CD4-positive, alpha-beta T cell (primary cell): ENCODE measurements at regions not wholly inside any gene's neighbourhood (a gene's known extent, or its start where the extent isn't known, plus 50 kb on each side); places are given as distances from the start of the nearest gene placed in this dataset.

Experiments
- ATAC-seq: fragments of 200-7000 bp; cut with Tn5 transposase; one replicate; pipeline ENCODE4 v1.10.0; 2022; ENCODE audit warnings: mild to moderate bottlenecking; ENCODE audit not compliant: poor library complexity
- CTCF ChIA-PET: fragments of 350-600 bp; sonication (Branson Sonifier 250); formaldehyde crosslinking; loops from one replicate; lab custom pipeline; 2021; ENCODE audit warnings: antibody characterized with exemption, inconsistent platforms; lab: Charles Lee
- POLR2A ChIA-PET: fragments of 350-600 bp; sonication (Branson Sonifier 250); formaldehyde crosslinking; loops from one replicate; lab custom pipeline; 2021; ENCODE audit warnings: antibody characterized with exemption, inconsistent platforms; lab: Charles Lee
- DNase-seq, 14 experiments: peaks; one replicate each; pipeline ENCODE4 v3.0.0-alpha.2; 2013 to 2020; ENCODE audit warnings: mixed read lengths in 2 of 14
- H3K27ac ChIP-seq, 2 donors: one replicate each; pipeline versions ENCODE4 v1.5.1 to v1.7.0; 2013; ENCODE audit warnings: low read length in 2 of 2, low read depth in 1 of 2, mild to moderate bottlenecking in 1 of 2
- H3K27me3 ChIP-seq, 2 experiments: 1 replicate in 1 of 2; 2 replicates in 1 of 2; pipeline versions ENCODE4 v1.6.1 to v1.7.0; 2013; ENCODE audit warnings: low read length in 2 of 2, control low read depth in 1 of 2, mild to moderate bottlenecking in 1 of 2, moderate library complexity in 1 of 2; ENCODE audit not compliant: insufficient read depth in 2 of 2, control insufficient read depth in 1 of 2
- H3K36me3 ChIP-seq: one replicate; pipeline ENCODE4 v1.6.1; 2013; ENCODE audit warnings: low read length, control low read depth; ENCODE audit not compliant: insufficient read depth
- H3K4me1 ChIP-seq: one replicate; pipeline ENCODE4 v1.6.1; 2013; ENCODE audit warnings: low read length, control low read depth; ENCODE audit not compliant: insufficient read depth
- H3K4me3 ChIP-seq: one replicate; pipeline ENCODE4 v1.5.1; 2013; ENCODE audit warnings: mild to moderate bottlenecking, low read length, moderate library complexity
- H3K9me3 ChIP-seq, 2 experiments: 1 replicate in 1 of 2; 2 replicates in 1 of 2; pipeline versions ENCODE4 v1.6.1 to v1.7.0; 2013; ENCODE audit warnings: low read length in 2 of 2, mild to moderate bottlenecking in 2 of 2, control low read depth in 1 of 2, moderate library complexity in 1 of 2; ENCODE audit not compliant: control insufficient read depth in 1 of 2, insufficient read depth in 1 of 2
- H3K27ac Mint-ChIP-seq: one replicate; pipeline ENCODE4 v1.8.0; 2020; ENCODE audit warnings: mixed read lengths
- H3K27me3 Mint-ChIP-seq: one replicate; pipeline ENCODE4 v1.8.0; 2021; ENCODE audit warnings: mixed read lengths
- H3K36me3 Mint-ChIP-seq: one replicate; pipeline ENCODE4 v1.8.0; 2021; ENCODE audit warnings: low read depth, mixed read lengths
- H3K4me1 Mint-ChIP-seq: one replicate; pipeline ENCODE4 v1.8.0; 2021; ENCODE audit warnings: low read depth, mixed read lengths
- H3K4me3 Mint-ChIP-seq: one replicate; pipeline ENCODE4 v1.8.0; 2020; ENCODE audit warnings: mild to moderate bottlenecking, mixed read lengths
- H3K9me3 Mint-ChIP-seq: one replicate; pipeline ENCODE4 v1.8.0; 2020; ENCODE audit warnings: mixed read lengths
- CTCF ChIP-seq: fragments of 200-600 bp; IDR thresholded peaks from one replicate; pipeline ENCODE4 v1.8.0; 2022; ENCODE audit warnings: antibody characterized with exemption, mild to moderate bottlenecking
- intact Hi-C, 2 experiments: fragments of 100-400 bp; cut with DNase I in 1 of 2; cut with micrococcal nuclease in 1 of 2; formaldehyde crosslinking; loops; one replicate each; pipeline versions ENCODE4 v1.15.1 to v1.9.0; 2023 to 2025; cut with DNase I, micrococcal nuclease

- Histone ChIP-seq H3K4me3 (no peak overlapping the region), H3K4me1 (no peaks in the 10 kb centered on the region), H3K9me3 (no peaks in the 10 kb centered on the region), H3K27me3 (no peaks in the 10 kb centered on the region), H3K27ac (no peak overlapping the region), H3K36me3 (no peaks in the 10 kb centered on the region)
- H3K4me1 Mint-ChIP-seq = no peaks in the 10 kb centered on the region
- CTCF ChIA-PET = no interaction called here
- H3K9me3 Mint-ChIP-seq = no peaks in the 10 kb centered on the region
- H3K27me3 Mint-ChIP-seq = no peaks in the 10 kb centered on the region
- POLR2A ChIA-PET = no interaction called here
- no peak for TF ChIP-seq CTCF
- H3K4me3 Mint-ChIP-seq = no peak overlapping the region
- no peaks in the 10 kb centered on the region for H3K36me3 Mint-ChIP-seq
- intact Hi-C loops = no loop called here
- ATAC-seq (no peak), DNase-seq (no peak)
- H3K27ac Mint-ChIP-seq = no peak overlapping the region
These were observed 272.6 kb downstream of the ENC1 start for GRCh38 chr5:74367934-74368333.

- DNase-seq = no peak
- Mint-ChIP-seq H3K4me1 (no peaks in the 10 kb centered on the region), H3K36me3 (no peaks in the 10 kb centered on the region), H3K4me3 (no peak overlapping the region), H3K9me3 (no peaks in the 10 kb centered on the region), H3K27ac (no peak overlapping the region), H3K27me3 (no peaks in the 10 kb centered on the region)
- Histone ChIP-seq H3K9me3 (no peaks in the 10 kb centered on the region), H3K27me3 (no peaks in the 10 kb centered on the region), H3K27ac (no peak overlapping the region), H3K36me3 (no peaks in the 10 kb centered on the region), H3K4me1 (no peaks in the 10 kb centered on the region), H3K4me3 (no peak overlapping the region)
- intact Hi-C loops = no loop called here
- TF ChIP-seq CTCF = no peak
- ATAC-seq = no peak
- ChIA-PET CTCF (no interaction called here), POLR2A (no interaction called here)
These were observed 273.2 kb downstream of the ENC1 start for GRCh38 chr5:74367241-74367733.

- Mint-ChIP-seq H3K4me1 (no peaks in the 10 kb centered on the region), H3K27me3 (no peaks in the 10 kb centered on the region), H3K27ac (no peak overlapping the region), H3K36me3 (no peaks in the 10 kb centered on the region), H3K9me3 (no peaks in the 10 kb centered on the region), H3K4me3 (no peak overlapping the region)
- Histone ChIP-seq H3K36me3 (no peaks in the 10 kb centered on the region), H3K9me3 (no peaks in the 10 kb centered on the region), H3K4me3 (no peak overlapping the region), H3K27ac (no peak overlapping the region), H3K27me3 (no peaks in the 10 kb centered on the region), H3K4me1 (no peaks in the 10 kb centered on the region)
- intact Hi-C loops = no loop called here
- DNase-seq = no peak
- ChIA-PET CTCF (no interaction called here), POLR2A (no interaction called here)
- no peak for ATAC-seq
- TF ChIP-seq CTCF = no peak
These were observed 274.8 kb downstream of the ENC1 start for GRCh38 chr5:74365723-74366122.
